Ovary (tissue), 7 donors: ENCODE measurements at regions not wholly inside any gene's neighbourhood (a gene's known extent, or its start where the extent isn't known, plus 50 kb on each side); places are given as distances from the start of the nearest gene placed in this dataset.
"Not testable (repeated sequence)": the region's sequence is repeated elsewhere in the genome, so short reads cannot be mapped to it uniquely, and the experiment has no call there.

Experiments used
- DNase-seq, 5 donors: peaks; one replicate each; pipeline ENCODE4 v3.0.0-alpha.2; 2019 to 2020
- H3K27ac ChIP-seq, 2 donors: fragments of 200-600 bp; one replicate each; pipeline versions ENCODE4 v1.5.1 to v1.8.0; 2019 to 2022
- H3K27me3 ChIP-seq: fragments of 200-600 bp; one replicate; pipeline ENCODE4 v1.8.0; 2022
- H3K36me3 ChIP-seq: fragments of 200-600 bp; sonication (generic); one replicate; pipeline ENCODE4 v1.5.1; 2019
- H3K4me1 ChIP-seq: one replicate; pipeline ENCODE4 v1.8.1; 2013; ENCODE audit warnings: mild to moderate bottlenecking, moderate library complexity; ENCODE audit not compliant: insufficient read depth
- H3K4me3 ChIP-seq: fragments of 200-600 bp; sonication (generic); one replicate; pipeline ENCODE4 v1.5.1; 2017
- H3K9me3 ChIP-seq, 2 donors: fragments of 200-600 bp in 1 of 2; sonication (generic) in 1 of 2; one replicate each; pipeline versions ENCODE4 v1.5.1 to v1.8.1; 2013 to 2019; ENCODE audit warnings: mild to moderate bottlenecking in 1 of 2, moderate library complexity in 1 of 2
- CTCF ChIP-seq, 3 donors: fragments of 450-650 bp in 2 of 3; fragments of 200-600 bp in 1 of 3; IDR thresholded peaks; one replicate each; pipeline versions ENCODE4 v1.5.1 to v1.8.0; 2016 to 2022; ENCODE audit warnings: antibody characterized with exemption in 3 of 3, mild to moderate bottlenecking in 1 of 3
- EP300 ChIP-seq: sonication (generic); formaldehyde crosslinking; IDR thresholded peaks from one replicate; pipeline ENCODE4 v1.6.1; 2017; ENCODE audit warnings: antibody characterized with exemption
- POLR2A ChIP-seq: fragments of 450-650 bp; IDR thresholded peaks from one replicate; pipeline ENCODE4 v1.6.1; 2017; ENCODE audit warnings: antibody characterized with exemption, mild to moderate bottlenecking, moderate library complexity
- WGBS, 3 donors: extraction: QIAGEN DNeasy Blood & Tissue Kit in 1 of 3; methylation state at CpG; one replicate each; pipeline versions ENCODE4 v1.1.5 to v1.1.7; 2013 to 2017; 5-methylcytosine and 5-hydroxymethylcytosine counted together
- intact Hi-C, 4 donors: fragments of 100-400 bp; cut with DNase I; formaldehyde crosslinking; loops; one replicate each; pipeline versions ENCODE4 v1.11.0 to v1.15.1; 2022 to 2023
- donor health status: DM: no; HTN: no; CAD: no; lungs with moderate emphysema.
- donor health status: DM: no; HTN: no; CAD: no.
- donor health status: Bipolar disorder and iron deficiency.
- donor health status: DM: no; HTN: no; CAD: no.
- donor health status: DM: yes; HTN: yes; CAD: no.

- Histone ChIP-seq H3K27ac (no peak overlapping the region), H3K4me1 (no peaks in the 10 kb centered on the region), H3K9me3 (no peaks in the 10 kb centered on the region), H3K4me3 (no peak overlapping the region), H3K36me3 (no peaks in the 10 kb centered on the region), H3K27me3 (no peaks in the 10 kb centered on the region)
- no peak for DNase-seq
- TF ChIP-seq POLR2A (no peak), CTCF (IDR thresholded peaks at IDR 0.05) (no peak), EP300 (no peak)
- intact Hi-C loops = loop anchor here in 1 of 4 donors (5.0 kb wide), 1 partner anchor 112 kb away; no protein-coding TSS in a partner anchor
- WGBS, 3 donors = 84 to 90% (median 85%) methylated on average over 13 to 14 of the region's 14 CpGs
Observed at GRCh38 chr14:105739331-105740102, 213.1 kb downstream of the TMEM121 start.

- H3K4me1 ChIP-seq, H3K27me3 ChIP-seq, H3K9me3 ChIP-seq, H3K27ac ChIP-seq, H3K36me3 ChIP-seq, DNase-seq, H3K4me3 ChIP-seq: not testable (repeated sequence)
- WGBS, 3 donors = 80 to 82% methylated on average over 14 to 18 of the region's 18 CpGs; no CpG with 5 or more reads in 1 of the 3 donors
- intact Hi-C loops = loop anchor here in 1 of 4 donors (5.0 kb wide), 1 partner anchor 113 kb away; no protein-coding TSS in a partner anchor
Observed at GRCh38 chr14:105740272-105740671, 213.9 kb downstream of the TMEM121 start.

GRCh38 chr14:105740961-105741360 lies 214.6 kb downstream of the TMEM121 start:
- not testable (repeated sequence) for H3K4me1 ChIP-seq, H3K4me3 ChIP-seq, H3K9me3 ChIP-seq, H3K36me3 ChIP-seq, DNase-seq, H3K27ac ChIP-seq, H3K27me3 ChIP-seq
- 68% methylated on average over 8 of the region's 14 CpGs; no CpG with 5 or more reads in 2 of the 3 donors for WGBS, 3 donors
- intact Hi-C loops = loop anchor here in 1 of 4 donors (5.0 kb wide), 1 partner anchor 114 kb away; no protein-coding TSS in a partner anchor

- H3K27ac ChIP-seq, H3K9me3 ChIP-seq, DNase-seq, H3K36me3 ChIP-seq, H3K4me3 ChIP-seq, H3K4me1 ChIP-seq, H3K27me3 ChIP-seq: not testable (repeated sequence)
- intact Hi-C loops = loop anchor here in 1 of 4 donors (5.0 kb wide), 1 partner anchor 115 kb away; no protein-coding TSS in a partner anchor
- WGBS, 3 donors = 84 to 89% (median 86%) methylated on average over 27 to 29 of the region's 29 CpGs
Observed at GRCh38 chr14:105741707-105742530, 215.5 kb downstream of the TMEM121 start.

- 66 to 91% (median 86%) methylated on average over 5 to 7 of the region's 7 CpGs for WGBS, 3 donors
- H3K27ac ChIP-seq = no peak overlapping the region
- intact Hi-C loops = loop anchor here in 1 of 4 donors (5.0 kb wide), 1 partner anchor 115 kb away; no protein-coding TSS in a partner anchor
- peaks cover 0 to 3% of the 10 kb centered on the region in 2 donors for H3K9me3 ChIP-seq
- TF ChIP-seq CTCF (IDR thresholded peaks at IDR 0.05) (no peak), EP300 (no peak), POLR2A (no peak)
- H3K27me3 ChIP-seq = no peaks in the 10 kb centered on the region
- no peak for DNase-seq
- H3K4me1 ChIP-seq = no peaks in the 10 kb centered on the region
- no peak overlapping the region for H3K4me3 ChIP-seq
- H3K36me3 ChIP-seq = no peaks in the 10 kb centered on the region
Observed at GRCh38 chr14:105742531-105742848, 216.1 kb downstream of the TMEM121 start.

- DNase-seq, H3K27ac ChIP-seq, H3K36me3 ChIP-seq, H3K4me1 ChIP-seq, H3K4me3 ChIP-seq, H3K27me3 ChIP-seq, H3K9me3 ChIP-seq: not testable (repeated sequence)
- 75 to 77% (median 75%) methylated on average over 23 of the region's 33 CpGs for WGBS, 3 donors
- intact Hi-C loops = loop anchor here in 1 of 4 donors (5.0 kb wide), 1 partner anchor 116 kb away; no protein-coding TSS in a partner anchor
Observed at GRCh38 chr14:105742904-105743701, 216.7 kb downstream of the TMEM121 start.

GRCh38 chr14:105744213-105744787 lies 217.9 kb downstream of the TMEM121 start:
- WGBS, 3 donors = 51 to 56% (median 55%) methylated on average over 7 to 9 of the region's 10 CpGs
- intact Hi-C loops = loop anchor here in 1 of 4 donors (5.0 kb wide), 1 partner anchor 117 kb away; no protein-coding TSS in a partner anchor

More at GRCh38 chr14:105744213-105744787, 217.9 kb downstream of the TMEM121 start:
- H3K27ac ChIP-seq, H3K4me3 ChIP-seq, H3K9me3 ChIP-seq, DNase-seq, H3K27me3 ChIP-seq, H3K4me1 ChIP-seq, H3K36me3 ChIP-seq: not testable (repeated sequence)
